H9 (cell line): ENCODE measurements at regions not wholly inside any gene's neighbourhood (a gene's known extent, or its start where the extent isn't known, plus 50 kb on each side); places are given as distances from the start of the nearest gene placed in this dataset.

Source experiments
- DNase-seq: peaks from one replicate; pipeline ENCODE4 v3.0.0-alpha.2; 2017
- H2AFZ ChIP-seq: one replicate; pipeline ENCODE4 v1.6.1; 2013; ENCODE audit warnings: mild to moderate bottlenecking, low read length, control low read depth, moderate library complexity
- H2AK5ac ChIP-seq: 2 replicates; pipeline ENCODE4 v1.6.1; 2013; ENCODE audit warnings: low read length, control low read depth, mixed read lengths; ENCODE audit not compliant: insufficient read length
- H2BK120ac ChIP-seq: one replicate; pipeline ENCODE4 v1.6.1; 2013; ENCODE audit warnings: low read depth, mild to moderate bottlenecking, low read length, control low read depth, inconsistent platforms; ENCODE audit not compliant: poor library complexity, severe bottlenecking
- H2BK12ac ChIP-seq: 2 replicates; pipeline ENCODE4 v1.6.1; 2013; ENCODE audit warnings: low read length, control low read depth, mixed read lengths, low read depth; ENCODE audit not compliant: insufficient read length
- H2BK15ac ChIP-seq: 2 replicates; pipeline ENCODE4 v1.6.1; 2013; ENCODE audit warnings: low read depth, low read length, control low read depth
- H2BK20ac ChIP-seq: one replicate; pipeline ENCODE4 v1.6.1; 2013; ENCODE audit warnings: low read depth, mild to moderate bottlenecking, low read length, control low read depth, inconsistent platforms; ENCODE audit not compliant: poor library complexity, severe bottlenecking
- H2BK5ac ChIP-seq: 2 replicates; pipeline ENCODE4 v1.6.1; 2013; ENCODE audit warnings: low read length, control low read depth, mixed read lengths; ENCODE audit not compliant: insufficient read length
- H3K14ac ChIP-seq: 2 replicates; pipeline ENCODE4 v1.6.1; 2013; ENCODE audit warnings: low read length, control low read depth; ENCODE audit not compliant: insufficient read depth
- H3K18ac ChIP-seq: 2 replicates; pipeline ENCODE4 v1.6.1; 2013; ENCODE audit warnings: low read depth, mild to moderate bottlenecking, mixed read lengths, low read length, control low read depth; ENCODE audit not compliant: insufficient read length
- H3K23ac ChIP-seq: 2 replicates; pipeline ENCODE4 v1.6.1; 2013; ENCODE audit warnings: low read length, control low read depth, mixed read lengths, low read depth; ENCODE audit not compliant: insufficient read length
- H3K23me2 ChIP-seq: 2 replicates; pipeline ENCODE4 v1.6.1; 2013; ENCODE audit warnings: low read depth, mild to moderate bottlenecking, mixed read lengths, low read length, control low read depth; ENCODE audit not compliant: insufficient read length, poor library complexity, severe bottlenecking
- H3K27ac ChIP-seq: 2 replicates; pipeline ENCODE4 v1.5.1; 2013; ENCODE audit warnings: low read length, control low read depth, mixed read lengths, low read depth; ENCODE audit not compliant: insufficient read length
- H3K27me3 ChIP-seq: 2 replicates; pipeline ENCODE4 v1.6.1; 2013; ENCODE audit warnings: low read length, control low read depth, inconsistent platforms; ENCODE audit not compliant: insufficient read depth
- H3K4ac ChIP-seq: 2 replicates; pipeline ENCODE4 v1.6.1; 2013; ENCODE audit warnings: low read depth, mild to moderate bottlenecking, control low read depth, inconsistent platforms, low read length, moderate library complexity
- H3K4me1 ChIP-seq: 2 replicates; pipeline ENCODE4 v1.6.1; 2013; ENCODE audit warnings: low read length, control low read depth, inconsistent platforms; ENCODE audit not compliant: insufficient read depth
- H3K4me2 ChIP-seq: 2 replicates; pipeline ENCODE4 v1.6.1; 2013; ENCODE audit warnings: low read length, control low read depth, mixed read lengths; ENCODE audit not compliant: insufficient read length, insufficient read depth
- H3K56ac ChIP-seq: 2 replicates; pipeline ENCODE4 v1.6.1; 2013; ENCODE audit warnings: low read depth, mild to moderate bottlenecking, mixed read lengths, low read length, control low read depth; ENCODE audit not compliant: insufficient read length
- H3K79me1 ChIP-seq: 2 replicates; pipeline ENCODE4 v1.6.1; 2013; ENCODE audit warnings: low read depth, mild to moderate bottlenecking, moderate library complexity, low read length, control low read depth, inconsistent platforms; ENCODE audit not compliant: insufficient read depth, poor library complexity, severe bottlenecking
- H3K79me2 ChIP-seq: 2 replicates; pipeline ENCODE4 v1.6.1; 2013; ENCODE audit warnings: low read length, control low read depth, inconsistent platforms; ENCODE audit not compliant: insufficient read depth
- H3K9ac ChIP-seq: 2 replicates; pipeline ENCODE4 v1.6.1; 2013; ENCODE audit warnings: low read length, control low read depth, mixed read lengths; ENCODE audit not compliant: insufficient read length; ENCODE audit errors: extremely low read depth
- H3K9me3 ChIP-seq: one replicate; pipeline ENCODE4 v1.6.1; 2013; ENCODE audit warnings: low read depth, low read length, inconsistent platforms; ENCODE audit not compliant: control insufficient read depth
- H3T11ph ChIP-seq: one replicate; pipeline ENCODE4 v1.6.1; 2013; ENCODE audit warnings: mild to moderate bottlenecking, low read length, control low read depth, inconsistent platforms
- H4K20me1 ChIP-seq: one replicate; pipeline ENCODE4 v1.6.1; 2013; ENCODE audit not compliant: control insufficient read depth, insufficient read length, insufficient read depth
- H4K5ac ChIP-seq: 2 replicates; pipeline ENCODE4 v1.6.1; 2013; ENCODE audit warnings: low read depth, mild to moderate bottlenecking, mixed read lengths, low read length, control low read depth; ENCODE audit not compliant: insufficient read length
- H4K8ac ChIP-seq: replicated peaks from 2 replicates; pipeline ENCODE4 v1.6.1; 2013; ENCODE audit warnings: low read length, control low read depth, mixed read lengths, low read depth; ENCODE audit not compliant: insufficient read length
- H4K91ac ChIP-seq: 2 replicates; pipeline ENCODE4 v1.6.1; 2013; ENCODE audit warnings: low read depth, mild to moderate bottlenecking, moderate library complexity, mixed read lengths, low read length, control low read depth; ENCODE audit not compliant: insufficient read length
- H3K27ac Mint-ChIP-seq, 3 experiments: 2 replicates in 2 of 3; 3 replicates in 1 of 3; pipeline ENCODE4 v1.8.0; 2020 to 2021; ENCODE audit warnings: mixed read lengths in 3 of 3, mild to moderate bottlenecking in 1 of 3, moderate library complexity in 1 of 3
- H3K27me3 Mint-ChIP-seq: 2 replicates; pipeline ENCODE4 v1.8.0; 2021; ENCODE audit warnings: low read depth, mild to moderate bottlenecking, moderate library complexity, mixed read lengths
- H3K36me3 Mint-ChIP-seq, 3 experiments: 2 replicates in 2 of 3; 3 replicates in 1 of 3; pipeline ENCODE4 v1.8.0; 2020 to 2021; ENCODE audit warnings: low read depth in 3 of 3, mixed read lengths in 3 of 3; ENCODE audit not compliant: insufficient read depth in 1 of 3
- H3K4me1 Mint-ChIP-seq, 2 experiments: 2 replicates each; pipeline ENCODE4 v1.8.0; 2020; ENCODE audit warnings: mixed read lengths in 2 of 2
- H3K4me3 Mint-ChIP-seq, 2 experiments: 2 replicates in 1 of 2; 3 replicates in 1 of 2; pipeline ENCODE4 v1.8.0; 2020 to 2021; ENCODE audit warnings: mild to moderate bottlenecking in 2 of 2, mixed read lengths in 2 of 2, moderate library complexity in 1 of 2
- H3K9me3 Mint-ChIP-seq, 2 experiments: 2 replicates in 1 of 2; 3 replicates in 1 of 2; pipeline ENCODE4 v1.8.0; 2020; ENCODE audit warnings: mild to moderate bottlenecking in 2 of 2, mixed read lengths in 2 of 2, moderate library complexity in 1 of 2
- CTCF ChIP-seq: fragments of 200-600 bp; sonication (generic); conservative IDR thresholded peaks from 3 replicates; pipeline ENCODE4 v1.8.0; 2021; ENCODE audit warnings: antibody characterized with exemption, mild to moderate bottlenecking
- WGBS: extraction: QIAGEN DNeasy Blood & Tissue Kit; methylation state at CpG from one replicate; pipeline ENCODE4 v1.1.7; 2013; ENCODE audit warnings: missing lambda C conversion rate, low lambda C conversion rate, mixed read lengths; ENCODE audit not compliant: insufficient read length; ENCODE audit errors: extremely low coverage; 5-methylcytosine and 5-hydroxymethylcytosine counted together

GRCh38 chr17:73901661-73902415, 257.6 kb upstream of the SDK2 start:
- Mint-ChIP-seq H3K36me3 (no peaks in the 10 kb centered on the region; a peak in 1 of 7 replicates), H3K4me3 (peak overlapping the region; percentile 66 to 85), H3K27me3 (peaks cover 99% of the 10 kb centered on the region), H3K9me3 (peaks cover 0 to 2% of the 10 kb centered on the region in 2 experiments; a peak in 2 of 5 replicates), H3K27ac (no peak overlapping the region; a peak in 1 of 7 replicates), H3K4me1 (peaks cover 21 to 25% of the 10 kb centered on the region in 2 experiments)
- H3K23me2 ChIP-seq, result peaks cover 6% of the 10 kb centered on the region
- no peak overlapping the region for H2BK120ac ChIP-seq
- no peak overlapping the region for H2AFZ ChIP-seq
- no peaks in the 10 kb centered on the region for H4K20me1 ChIP-seq
- H3K27me3 ChIP-seq, result peaks cover 61% of the 10 kb centered on the region
- no peak overlapping the region for H4K91ac ChIP-seq
- H4K5ac ChIP-seq, result no peak overlapping the region
- H3K56ac ChIP-seq, result no peak overlapping the region
- no peaks in the 10 kb centered on the region for H3K4me1 ChIP-seq
- no peak; the same call in 2 of the 3 replicates for TF ChIP-seq CTCF
- H3K4ac ChIP-seq, result no peak overlapping the region
- H3K79me2 ChIP-seq, result no peaks in the 10 kb centered on the region
- H3K79me1 ChIP-seq, result no peaks in the 10 kb centered on the region
- peak; percentile 80 for DNase-seq
- no CpG with 5 or more reads among the region's 49 CpGs for WGBS
- no peak overlapping the region for H2BK15ac ChIP-seq
- no peak overlapping the region for H3K18ac ChIP-seq
- no peak overlapping the region for H2BK5ac ChIP-seq
- no peak overlapping the region for H3K23ac ChIP-seq
- H2AK5ac ChIP-seq, result no peak overlapping the region
- H3K27ac ChIP-seq, result no peak overlapping the region
- no peak overlapping the region for H4K8ac ChIP-seq
- no peaks in the 10 kb centered on the region for H3K9me3 ChIP-seq
- no peak overlapping the region for H3K9ac ChIP-seq
- no peak overlapping the region for H3K14ac ChIP-seq
- H3K4me2 ChIP-seq, result peak overlapping the region; percentile 31
- no peak overlapping the region for H2BK20ac ChIP-seq
- H3T11ph ChIP-seq, result no peak overlapping the region
- H2BK12ac ChIP-seq, result no peak overlapping the region
